Femur (tissue), 1 donor: ENCODE measurements at regions not wholly inside any gene's neighbourhood (a gene's known extent, or its start where the extent isn't known, plus 50 kb on each side); places are given as distances from the start of the nearest gene placed in this dataset.
"Not testable (repeated sequence)": the region's sequence is repeated elsewhere in the genome, so short reads cannot be mapped to it uniquely, and the experiment has no call there.

Source experiments
- DNase-seq: peaks from one replicate; pipeline ENCODE4 v3.0.0-alpha.2; 2017

DNA sequence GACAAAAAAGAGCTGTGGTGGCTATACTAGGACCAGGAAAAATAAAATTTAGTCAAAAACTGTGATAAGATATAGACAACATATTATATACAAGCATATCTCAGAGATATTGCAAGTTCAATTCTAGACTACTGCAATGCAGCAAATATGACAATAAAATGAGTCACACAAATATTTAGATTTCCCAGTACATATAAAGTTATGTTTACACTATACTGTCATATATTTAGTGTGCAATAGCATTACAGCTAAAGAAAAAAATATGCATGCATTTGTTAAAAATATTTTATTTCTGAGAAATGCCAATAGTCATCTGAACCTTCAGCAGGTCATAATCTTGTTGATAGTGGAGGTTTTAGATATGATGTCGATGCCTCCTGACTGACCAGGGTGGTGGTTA is 72.1 kb downstream of the AKR1C4 start:
- DNase-seq, result no peak

GRCh38 chr10:5269791-5270190 is 73.2 kb downstream of the AKR1C4 start:
- no peak for DNase-seq

DNA sequence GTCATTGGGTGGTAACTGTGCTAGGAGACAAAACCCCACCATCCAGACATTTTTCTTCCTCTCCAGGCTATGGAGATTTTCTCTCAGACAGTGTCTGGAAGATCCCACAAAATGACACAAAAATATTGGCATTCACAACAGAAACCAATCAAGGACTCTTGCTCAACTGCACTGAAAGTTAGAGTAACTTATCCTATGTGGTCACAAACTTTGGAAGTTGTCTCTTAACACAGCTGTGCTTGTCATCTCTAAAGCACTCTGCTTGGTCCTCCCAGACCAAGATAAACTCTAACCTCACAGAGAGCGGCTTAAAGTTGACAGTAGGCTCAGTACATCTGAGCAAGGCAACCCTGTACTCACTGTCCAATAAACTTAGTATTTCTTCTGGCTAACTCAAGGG is 74.9 kb downstream of the AKR1C4 start:
- DNase-seq, result no peak

GRCh38 chr10:5272065-5272803 is 75.6 kb downstream of the AKR1C4 start:
- no peak for DNase-seq

GRCh38 chr10:5274795-5275194 is 78.2 kb downstream of the AKR1C4 start:
- DNase-seq, result no peak

- no peak for DNase-seq
Measured at GRCh38 chr10:5281356-5281755, 83.4 kb upstream of the UCN3 start.

- no peak for DNase-seq
Measured at GRCh38 chr10:5282137-5282536, 82.6 kb upstream of the UCN3 start.

DNA sequence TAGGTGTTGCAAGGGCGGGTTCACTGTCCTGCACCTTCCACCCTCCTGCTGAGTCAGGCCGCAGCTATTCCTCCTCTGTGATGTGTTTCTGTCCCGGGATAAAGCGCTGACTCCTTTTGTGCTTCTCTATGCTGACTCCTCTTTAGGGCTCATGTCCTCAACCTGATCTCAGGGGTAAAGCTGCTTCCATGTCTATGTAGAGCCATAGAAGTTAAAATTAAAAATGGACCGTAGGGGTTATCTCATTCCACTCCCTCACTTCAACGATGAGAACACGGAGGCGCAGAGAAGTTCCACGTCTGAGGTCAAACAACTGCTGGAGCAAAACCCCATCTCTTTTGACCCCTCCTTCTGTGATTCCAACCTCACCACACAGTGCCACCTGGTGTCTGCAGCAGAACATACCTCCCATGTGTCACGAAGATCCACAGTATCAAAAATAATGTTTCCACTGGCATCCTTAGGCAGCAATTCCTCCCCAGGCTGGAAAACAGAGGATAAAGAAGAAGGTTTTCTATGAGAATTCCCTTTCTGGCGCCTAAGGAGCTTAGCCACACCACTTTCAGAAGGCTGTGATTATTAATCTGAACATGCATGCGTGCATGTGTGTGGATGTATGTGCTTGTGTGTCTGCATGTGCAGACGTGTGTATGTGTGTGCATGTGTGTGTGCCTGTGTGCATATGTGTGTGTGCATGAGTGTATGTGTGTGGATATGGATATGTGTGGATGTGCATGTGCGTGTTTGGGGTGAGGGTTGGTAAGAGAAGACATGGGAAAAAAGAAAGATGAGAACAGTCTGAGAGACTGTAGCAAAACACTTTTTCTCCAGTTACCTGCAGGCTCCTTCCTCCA is 81.2 kb upstream of the UCN3 start:
- peak; percentile 41 for DNase-seq

GRCh38 chr10:5284311-5285057 is 80.3 kb upstream of the UCN3 start:
- no peak for DNase-seq

GRCh38 chr10:5285186-5285585 is 79.6 kb upstream of the UCN3 start:
- no peak for DNase-seq

DNA sequence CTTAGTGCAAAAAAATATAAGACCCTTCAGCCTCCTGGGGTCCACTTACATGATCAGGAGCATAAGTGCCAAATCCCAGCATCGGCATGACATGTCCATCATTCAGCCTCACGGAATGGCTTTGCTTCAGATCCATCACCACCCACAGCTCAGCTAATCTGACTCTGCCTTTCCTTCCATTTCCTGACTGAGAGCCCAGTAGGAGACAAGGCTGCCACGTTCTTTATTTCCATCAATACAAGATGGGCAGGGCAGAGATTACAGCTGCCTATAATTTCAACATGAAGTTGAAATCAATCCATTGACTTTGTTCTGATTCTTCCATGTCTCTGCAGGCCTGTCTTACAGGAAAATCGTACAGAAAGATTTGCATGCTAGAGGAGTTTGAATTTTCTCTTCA is 76.4 kb upstream of the UCN3 start:
- no peak for DNase-seq

GRCh38 chr10:5289228-5289627 is 75.5 kb upstream of the UCN3 start:
- DNase-seq, result not testable (repeated sequence)

DNA sequence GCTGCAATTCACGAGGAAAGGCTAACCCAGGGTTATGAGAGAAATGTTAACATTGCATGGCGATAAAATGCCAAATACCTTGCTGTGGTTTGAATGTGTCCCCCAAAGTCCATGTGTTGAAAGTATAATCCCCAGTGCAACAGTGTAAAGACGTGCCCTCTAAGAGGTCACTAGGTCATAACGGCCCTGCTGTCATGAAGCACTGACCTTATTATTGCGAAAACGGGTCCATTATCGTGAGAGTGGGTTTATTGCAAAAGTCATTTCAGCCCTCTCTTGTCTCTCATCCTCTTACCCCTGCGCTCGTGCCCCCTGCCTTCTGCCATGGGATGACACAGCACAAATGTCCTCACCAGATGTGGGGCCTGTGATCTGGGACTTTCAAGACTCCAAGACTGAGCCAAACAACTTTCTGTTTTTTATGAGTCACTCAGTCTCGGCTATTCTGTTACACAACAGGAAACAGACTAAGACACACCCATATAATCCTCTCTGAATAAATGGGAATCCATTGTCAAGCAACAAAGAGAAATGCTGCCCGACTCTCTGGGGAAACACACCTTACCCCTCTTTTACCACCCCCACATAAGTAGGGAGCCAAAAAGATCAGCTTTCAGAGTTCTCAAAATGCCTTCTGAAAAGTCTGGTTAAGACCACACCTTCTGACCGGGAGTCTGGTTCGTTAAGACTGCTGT is 73.1 kb upstream of the UCN3 start:
- DNase-seq, result no peak

GRCh38 chr10:5292196-5292735 is 72.5 kb upstream of the UCN3 start:
- DNase-seq, result no peak

DNA sequence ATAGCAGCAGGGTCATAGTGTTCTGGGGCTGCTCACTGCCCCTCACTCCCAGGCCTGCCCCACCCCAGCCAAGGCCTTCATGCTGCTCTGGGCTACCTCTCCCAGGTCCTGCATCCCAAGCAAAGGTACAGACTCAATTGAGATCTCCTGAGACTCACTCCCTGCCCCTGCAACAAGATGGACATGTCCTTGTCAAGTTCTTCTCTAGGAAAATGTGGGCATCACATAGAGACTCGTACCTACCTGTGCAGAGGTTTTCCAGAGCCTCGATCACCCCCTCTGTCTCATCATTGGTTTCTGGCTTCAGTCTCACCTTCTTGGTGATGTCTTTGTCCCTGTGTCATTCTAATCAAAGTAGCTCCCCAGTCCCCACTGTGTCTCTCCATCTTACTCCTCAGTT is 71.8 kb upstream of the UCN3 start:
- DNase-seq, result not testable (repeated sequence)

GRCh38 chr10:5293691-5294550 is 70.8 kb upstream of the UCN3 start:
- DNase-seq, result peak; percentile 50

- peak; percentile 30 for DNase-seq
Measured at GRCh38 chr10:5297466-5297865, 67.3 kb upstream of the UCN3 start.

GRCh38 chr10:5297996-5298395 is 66.8 kb upstream of the UCN3 start:
- no peak for DNase-seq

DNA sequence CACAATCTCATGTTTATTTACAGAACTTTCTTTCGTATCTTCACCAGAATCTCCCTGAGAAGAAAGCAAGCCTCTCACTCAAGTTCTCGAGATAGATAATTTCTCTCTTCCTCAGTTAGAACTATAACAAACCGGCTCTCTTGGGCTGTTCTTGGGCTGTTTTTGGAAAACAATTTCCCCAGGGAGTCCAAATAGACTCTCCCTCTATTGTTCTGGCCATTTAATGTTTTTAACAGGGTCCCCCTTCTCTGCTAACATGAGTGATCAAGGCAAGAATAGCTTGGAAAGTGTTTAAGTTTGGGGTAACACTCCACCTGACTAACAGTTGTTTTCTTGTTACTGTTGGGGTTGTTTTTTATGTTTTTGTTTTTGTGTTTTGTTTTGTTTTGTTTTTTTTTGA is 64.8 kb upstream of the UCN3 start:
- DNase-seq, result no peak

GRCh38 chr10:5303504-5303903 is 61.3 kb upstream of the UCN3 start:
- DNase-seq, result no peak

GRCh38 chr10:5305374-5305773 is 59.4 kb upstream of the UCN3 start:
- no peak for DNase-seq

DNA sequence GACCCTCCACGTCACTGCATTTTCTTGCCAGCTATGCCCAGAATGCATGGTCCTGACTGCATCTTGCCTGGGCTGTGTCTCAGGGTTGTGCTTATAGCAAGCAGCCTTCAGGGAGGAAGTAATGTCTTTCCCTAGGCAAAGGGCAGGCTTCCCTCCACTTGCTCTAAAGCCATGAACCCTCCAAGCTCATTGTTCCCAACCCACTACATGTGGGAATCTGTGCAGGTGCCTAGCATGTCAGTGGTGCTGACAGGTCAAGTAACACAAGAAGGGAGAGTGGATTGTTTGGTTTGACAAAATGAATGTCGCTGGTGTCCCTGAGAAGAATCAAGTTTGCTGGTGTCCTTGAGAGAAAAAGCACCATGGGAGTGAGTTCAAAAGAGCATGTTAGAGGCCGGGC is 53.9 kb upstream of the UCN3 start:
- no peak for DNase-seq
